Mucosa of descending colon (tissue), 3 donors: ENCODE measurements at regions not wholly inside any gene's neighbourhood (a gene's known extent, or its start where the extent isn't known, plus 50 kb on each side); places are given as distances from the start of the nearest gene placed in this dataset.

Experiments used
- ATAC-seq: fragments of 200-7000 bp; cut with Tn5 transposase; one replicate; pipeline ENCODE4 v1.9.1; 2020; ENCODE audit warnings: mild to moderate bottlenecking, moderate library complexity
- DNase-seq, 3 donors: peaks; one replicate each; pipeline ENCODE4 v3.0.0-alpha.2; 2020
- H3K36me3 ChIP-seq: fragments of 200-600 bp; one replicate; pipeline ENCODE4 v1.8.0; 2021; ENCODE audit warnings: low read depth, mild to moderate bottlenecking
- H3K4me1 ChIP-seq: fragments of 200-600 bp; one replicate; pipeline ENCODE4 v1.8.0; 2021; ENCODE audit warnings: low read depth, mild to moderate bottlenecking
- H3K4me3 ChIP-seq: fragments of 200-600 bp; one replicate; pipeline ENCODE4 v1.8.0; 2021; ENCODE audit warnings: mild to moderate bottlenecking
- H3K9me3 ChIP-seq: fragments of 200-600 bp; one replicate; pipeline ENCODE4 v1.8.0; 2021; ENCODE audit warnings: mild to moderate bottlenecking
- intact Hi-C, 2 donors: fragments of 100-400 bp; cut with DNase I in 1 of 2; cut with micrococcal nuclease in 1 of 2; formaldehyde crosslinking; loops; one replicate each; pipeline versions ENCODE4 v1.11.0 to v1.11.1; 2022; cut with DNase I, micrococcal nuclease
- TF ChIP-seq, protein P1 (sequence below): fragments of 200-600 bp; IDR thresholded peaks from one replicate; pipeline ENCODE4 v1.8.0; 2022; ENCODE audit warnings: antibody characterized with exemption, mild to moderate bottlenecking
- donor health status: DM: no; HTN: no; CAD: no; lungs with moderate emphysema.
- donor health status: DM: no; HTN: no; CAD: no.
- donor health status: DM: no; HTN: yes; CAD: no.

GRCh38 chr10:3554121-3554522 is 230.9 kb downstream of the KLF6 start:
- Histone ChIP-seq H3K4me3 (no peak overlapping the region), H3K36me3 (no peaks in the 10 kb centered on the region), H3K9me3 (no peaks in the 10 kb centered on the region), H3K4me1 (no peaks in the 10 kb centered on the region)
- DNase-seq (no peak), ATAC-seq (no peak)
- intact Hi-C loops = no loop called here
- TF ChIP-seq, protein P1, sequence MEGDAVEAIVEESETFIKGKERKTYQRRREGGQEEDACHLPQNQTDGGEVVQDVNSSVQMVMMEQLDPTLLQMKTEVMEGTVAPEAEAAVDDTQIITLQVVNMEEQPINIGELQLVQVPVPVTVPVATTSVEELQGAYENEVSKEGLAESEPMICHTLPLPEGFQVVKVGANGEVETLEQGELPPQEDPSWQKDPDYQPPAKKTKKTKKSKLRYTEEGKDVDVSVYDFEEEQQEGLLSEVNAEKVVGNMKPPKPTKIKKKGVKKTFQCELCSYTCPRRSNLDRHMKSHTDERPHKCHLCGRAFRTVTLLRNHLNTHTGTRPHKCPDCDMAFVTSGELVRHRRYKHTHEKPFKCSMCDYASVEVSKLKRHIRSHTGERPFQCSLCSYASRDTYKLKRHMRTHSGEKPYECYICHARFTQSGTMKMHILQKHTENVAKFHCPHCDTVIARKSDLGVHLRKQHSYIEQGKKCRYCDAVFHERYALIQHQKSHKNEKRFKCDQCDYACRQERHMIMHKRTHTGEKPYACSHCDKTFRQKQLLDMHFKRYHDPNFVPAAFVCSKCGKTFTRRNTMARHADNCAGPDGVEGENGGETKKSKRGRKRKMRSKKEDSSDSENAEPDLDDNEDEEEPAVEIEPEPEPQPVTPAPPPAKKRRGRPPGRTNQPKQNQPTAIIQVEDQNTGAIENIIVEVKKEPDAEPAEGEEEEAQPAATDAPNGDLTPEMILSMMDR = no peak

GRCh38 chr10:3552281-3552680 is 232.7 kb downstream of the KLF6 start:
- TF ChIP-seq, protein P1 = no peak
- intact Hi-C loops = no loop called here
- no peak overlapping the region for H3K4me3 ChIP-seq
- ATAC-seq = no peak
- H3K9me3 ChIP-seq = no peaks in the 10 kb centered on the region
- H3K4me1 ChIP-seq = no peaks in the 10 kb centered on the region
- DNase-seq = no peak
- no peaks in the 10 kb centered on the region for H3K36me3 ChIP-seq

DNA sequence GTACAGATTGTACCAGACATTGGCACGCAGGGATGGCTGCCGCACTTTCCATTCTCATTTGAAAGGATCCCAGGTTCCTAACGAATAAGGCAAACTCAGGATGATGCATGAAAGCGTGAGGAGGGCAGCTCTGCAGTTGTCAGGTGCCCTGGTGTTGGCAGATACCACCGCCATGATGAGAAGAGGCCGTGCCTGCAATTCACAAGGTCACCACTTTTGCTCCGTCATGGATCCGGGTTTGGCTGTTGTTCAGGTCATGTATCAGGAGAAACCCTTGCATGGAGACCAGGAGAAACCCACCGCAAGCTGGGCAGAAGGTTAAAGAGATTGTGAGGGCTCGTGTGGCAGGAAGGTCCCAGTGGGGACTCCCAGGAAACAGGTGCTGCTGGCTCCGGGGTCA is 233.2 kb downstream of the KLF6 start:
- DNase-seq (no peak), ATAC-seq (no peak)
- TF ChIP-seq, protein P1 = no peak
- Histone ChIP-seq H3K4me1 (no peaks in the 10 kb centered on the region), H3K36me3 (no peaks in the 10 kb centered on the region), H3K9me3 (no peaks in the 10 kb centered on the region), H3K4me3 (no peak overlapping the region)
- intact Hi-C loops = no loop called here

- Histone ChIP-seq H3K36me3 (no peaks in the 10 kb centered on the region), H3K4me1 (no peaks in the 10 kb centered on the region), H3K4me3 (no peak overlapping the region), H3K9me3 (no peaks in the 10 kb centered on the region)
- TF ChIP-seq, protein P1 = no peak
- intact Hi-C loops = no loop called here
- ATAC-seq (no peak), DNase-seq (no peak)
Observed at GRCh38 chr10:3549118-3549517, 235.9 kb downstream of the KLF6 start.

DNA sequence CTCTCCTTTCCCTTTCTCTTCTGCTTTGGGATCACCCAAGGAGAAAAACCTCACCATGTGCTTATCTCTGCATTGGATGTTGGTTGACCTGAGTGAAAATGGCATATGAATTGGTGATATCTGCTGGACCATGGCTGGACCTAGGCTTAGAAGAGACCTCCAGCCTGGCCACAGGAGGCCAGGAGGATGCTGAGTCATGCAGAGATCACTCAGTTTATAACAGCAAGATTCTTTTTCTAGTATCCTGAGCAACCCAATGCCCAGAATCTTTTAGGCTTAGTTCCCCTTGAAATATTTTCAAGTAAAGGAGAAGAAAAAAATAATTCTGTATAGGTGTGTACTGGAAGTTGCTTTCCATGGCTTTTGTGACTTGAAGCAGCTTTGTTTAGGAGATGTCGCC is 236.3 kb downstream of the KLF6 start:
- Histone ChIP-seq H3K36me3 (no peaks in the 10 kb centered on the region), H3K9me3 (no peaks in the 10 kb centered on the region), H3K4me3 (no peak overlapping the region), H3K4me1 (no peaks in the 10 kb centered on the region)
- ATAC-seq = no peak
- intact Hi-C loops = no loop called here
- TF ChIP-seq, protein P1 = no peak
- DNase-seq = no peak

- Histone ChIP-seq H3K9me3 (no peaks in the 10 kb centered on the region), H3K4me1 (no peaks in the 10 kb centered on the region), H3K36me3 (no peaks in the 10 kb centered on the region), H3K4me3 (no peak overlapping the region)
- DNase-seq = no peak
- ATAC-seq = no peak
- intact Hi-C loops = no loop called here
- TF ChIP-seq, protein P1 = no peak
Observed at GRCh38 chr10:3548076-3548475, 236.9 kb downstream of the KLF6 start.
